ENCODE measurements at regions not wholly inside any gene's neighbourhood (a gene's known extent, or its start where the extent isn't known, plus 50 kb on each side); places are given as distances from the start of the nearest gene placed in this dataset.

DNA sequence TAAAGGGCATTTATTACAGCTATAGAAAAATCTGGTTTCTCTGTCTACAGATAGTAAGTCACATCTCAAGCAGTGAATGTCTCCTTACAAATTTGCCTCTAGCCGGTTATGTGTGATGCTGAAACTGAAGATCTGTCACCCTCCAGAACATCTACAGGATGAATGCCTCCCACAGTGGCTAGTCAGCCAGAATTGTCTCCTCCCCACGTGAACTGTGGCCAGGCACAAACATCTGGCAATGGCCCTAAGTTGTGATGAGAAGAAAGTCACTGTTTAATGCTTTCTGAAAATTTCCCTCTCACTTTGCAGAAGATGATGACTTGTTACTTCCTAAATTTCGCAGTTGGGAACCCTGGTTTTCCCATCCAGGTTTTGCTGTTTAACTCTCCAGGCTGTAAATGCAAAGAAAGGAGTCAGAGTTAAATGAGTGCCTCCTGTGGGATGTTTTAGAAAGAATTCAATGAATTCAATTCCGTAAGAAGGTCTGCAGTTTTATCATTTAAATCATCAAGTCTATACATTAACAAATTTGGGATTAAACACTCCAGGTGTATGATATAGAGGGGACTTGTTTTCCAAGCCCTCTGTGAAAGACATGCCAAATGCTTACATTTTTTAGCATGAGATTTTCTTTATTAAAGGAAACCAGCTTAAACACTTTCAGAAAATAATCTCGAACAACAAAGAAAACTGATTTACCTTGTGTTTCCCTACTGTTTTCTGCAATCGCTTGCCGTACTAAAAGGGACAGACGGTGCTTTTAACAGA lies 55.4 kb upstream of the TLR3 start:
- TF ChIP-seq POLR2A (IDR thresholded peaks at IDR 0.05) = no peak
- TF ChIP-seq CTCF (IDR thresholded peaks at IDR 0.05) = no peak
- TF ChIP-seq EP300 (IDR thresholded peaks at IDR 0.05; ENCODE audit: low read depth) = no peak
- no peak for TF ChIP-seq POLR2AphosphoS5 (IDR thresholded peaks at IDR 0.05)
